ENCODE measurements at regions not wholly inside any gene's neighbourhood (a gene's known extent, or its start where the extent isn't known, plus 50 kb on each side); places are given as distances from the start of the nearest gene placed in this dataset.

GRCh38 chr15:38041576-38041975 is 107.1 kb downstream of the TMCO5A start:
- no peaks in the 10 kb centered on the region for H3K36me3 ChIP-seq (replicated peaks in 1 of 2; ENCODE audit: control insufficient read depth in 1 of 2, insufficient read depth in 2 of 2, low read length in 1 of 2)
- no peak overlapping the region for H3K4me3 ChIP-seq (ENCODE audit: low read depth in 2 of 2, low read length in 1 of 2)
- no peak overlapping the region for H3K9ac ChIP-seq
- DNase-seq, result no peak
- WGBS (ENCODE audit: low lambda C conversion rate), result 17% methylated on average over 2 of the region's 2 CpGs
- POLR2A ChIA-PET, result no interaction called here
- peaks cover 24% of the 10 kb centered on the region for H3F3A ChIP-seq (replicated peaks; ENCODE audit: insufficient read depth)
- no peaks in the 10 kb centered on the region for H4K20me1 ChIP-seq (ENCODE audit: insufficient read depth)
- H3K79me2 ChIP-seq (ENCODE audit: insufficient read depth), result no peaks in the 10 kb centered on the region
- no peak overlapping the region for H2AFZ ChIP-seq (ENCODE audit: low read depth)
- TF ChIP-seq PBX3 (IDR thresholded peaks at IDR 0.05) (no peak), YY1 (IDR thresholded peaks at IDR 0.05; ENCODE audit: low read depth) (no peak), EZH2phosphoT487 (IDR thresholded peaks at IDR 0.05; ENCODE audit: borderline replicate concordance, low read depth) (no peak), RAD21 (IDR thresholded peaks at IDR 0.05; ENCODE audit: low read length) (no peak), RCOR1 (IDR thresholded peaks at IDR 0.05; ENCODE audit: low read length) (no peak), CHD2 (IDR thresholded peaks at IDR 0.05; ENCODE audit: low read length, partially characterized antibody) (no peak), POLR2AphosphoS5 (IDR thresholded peaks at IDR 0.05; ENCODE audit: low read depth, low read length) (no peak), RXRA (IDR thresholded peaks at IDR 0.05; ENCODE audit: borderline replicate concordance, low read depth) (no peak), GABPA (IDR thresholded peaks at IDR 0.05; ENCODE audit: low read depth) (no peak), TCF12 (IDR thresholded peaks at IDR 0.05) (peak; percentile 12; the same call in 1 of the 2 replicates), MEF2A (IDR thresholded peaks at IDR 0.05; ENCODE audit: borderline replicate concordance, low read depth) (no peak), ELF1 (IDR thresholded peaks at IDR 0.05) (no peak), MXI1 (IDR thresholded peaks at IDR 0.05; ENCODE audit: low read depth, low read length) (no peak), ZBTB33 (IDR thresholded peaks at IDR 0.05; ENCODE audit: borderline replicate concordance, low read depth) (no peak), FOSL2 (IDR thresholded peaks at IDR 0.05; ENCODE audit: borderline replicate concordance, low read depth) (peak; percentile 33; the same call in 1 of the 2 replicates)
- TF ChIP-seq, protein P1, sequence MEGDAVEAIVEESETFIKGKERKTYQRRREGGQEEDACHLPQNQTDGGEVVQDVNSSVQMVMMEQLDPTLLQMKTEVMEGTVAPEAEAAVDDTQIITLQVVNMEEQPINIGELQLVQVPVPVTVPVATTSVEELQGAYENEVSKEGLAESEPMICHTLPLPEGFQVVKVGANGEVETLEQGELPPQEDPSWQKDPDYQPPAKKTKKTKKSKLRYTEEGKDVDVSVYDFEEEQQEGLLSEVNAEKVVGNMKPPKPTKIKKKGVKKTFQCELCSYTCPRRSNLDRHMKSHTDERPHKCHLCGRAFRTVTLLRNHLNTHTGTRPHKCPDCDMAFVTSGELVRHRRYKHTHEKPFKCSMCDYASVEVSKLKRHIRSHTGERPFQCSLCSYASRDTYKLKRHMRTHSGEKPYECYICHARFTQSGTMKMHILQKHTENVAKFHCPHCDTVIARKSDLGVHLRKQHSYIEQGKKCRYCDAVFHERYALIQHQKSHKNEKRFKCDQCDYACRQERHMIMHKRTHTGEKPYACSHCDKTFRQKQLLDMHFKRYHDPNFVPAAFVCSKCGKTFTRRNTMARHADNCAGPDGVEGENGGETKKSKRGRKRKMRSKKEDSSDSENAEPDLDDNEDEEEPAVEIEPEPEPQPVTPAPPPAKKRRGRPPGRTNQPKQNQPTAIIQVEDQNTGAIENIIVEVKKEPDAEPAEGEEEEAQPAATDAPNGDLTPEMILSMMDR (IDR thresholded peaks at IDR 0.05), result no peak
- peak overlapping the region in 1 of 2 experiments; percentile 38; a peak in 2 of 4 replicates for H3K27ac ChIP-seq (ENCODE audit: low read depth in 2 of 2, low read length in 1 of 2)
- H3K9me2 ChIP-seq, result no peaks in the 10 kb centered on the region
- H3K4me1 ChIP-seq (ENCODE audit: control insufficient read depth in 1 of 2, insufficient read depth in 2 of 2, low read depth in 1 of 2, low read length in 1 of 2), result peaks cover 2 to 26% of the 10 kb centered on the region in 2 experiments; a peak in 3 of 4 replicates
- H3K9me3 ChIP-seq, result no peaks in the 10 kb centered on the region
- CTCF ChIA-PET, result interaction anchor here (1.0 kb wide), 1 partner anchor 210 kb away, joined by 3 read pairs; no protein-coding TSS in a partner anchor
- H3K27me3 ChIP-seq (ENCODE audit: insufficient read depth), result no peaks in the 10 kb centered on the region
- 0 out of 2 replicates have a peak overlapping the region, but pooled peaks have one; percentile 17 for H3K4me2 ChIP-seq

Measured in SK-N-SH (cell line).